HepG2 (cell line): ENCODE measurements at regions not wholly inside any gene's neighbourhood (a gene's known extent, or its start where the extent isn't known, plus 50 kb on each side); places are given as distances from the start of the nearest gene placed in this dataset.

Experiments
- ATAC-seq: fragments of 200-7000 bp; cut with Tn5 transposase; 3 replicates; pipeline ENCODE4 v1.9.1; 2020; ENCODE audit warnings: mild to moderate bottlenecking, moderate library complexity
- BruUV-seq: library from RNA; stranded (reverse); fragments of 400-500 nt; replicated peaks from 2 replicates; lab custom pipeline; 2021; lab: Mats Ljungman, UMichigan
- CTCF ChIA-PET: fragments of 300-600 bp; formaldehyde crosslinking; extraction: SDS; loops from one replicate; lab custom pipeline; 2021; ENCODE audit warnings: low total read pairs, inconsistent platforms, low intra/inter-chr PET ratio; lab: Yijun Ruan, JAX
- POLR2A ChIA-PET: fragments of 350-600 bp; sonication (Branson Sonifier 250); formaldehyde crosslinking; loops from one replicate; lab custom pipeline; 2020; ENCODE audit warnings: antibody characterized with exemption, inconsistent platforms; lab: Yijun Ruan, JAX
- DNase-seq: peaks from one replicate; pipeline ENCODE4 v3.0.0-alpha.2; 2015; ENCODE audit warnings: low spot score
- FAIRE-seq: peaks from 3 replicates; lab custom pipeline; 2011; peaks lifted over from hg19 to GRCh38; lab: Jason Lieb, UNC
- H2AFZ ChIP-seq: one replicate; pipeline ENCODE4 v1.6.1; 2011; ENCODE audit warnings: low read length, inconsistent platforms
- H3K27ac ChIP-seq: fragments of 300-600 bp; 3 replicates; pipeline ENCODE4 v1.8.0; 2011; ENCODE audit warnings: mixed run types, mild to moderate bottlenecking, mixed read lengths, low read length, inconsistent platforms; ENCODE audit not compliant: insufficient read depth; ENCODE audit errors: extremely low read length
- H3K27me3 ChIP-seq, 2 experiments: fragments of 200-600 bp in 1 of 2; 2 replicates in 1 of 2; 3 replicates in 1 of 2; pipeline versions ENCODE4 v1.6.0 to v1.8.0; 2011; ENCODE audit warnings: low read length in 2 of 2, mild to moderate bottlenecking in 2 of 2, moderate library complexity in 2 of 2, inconsistent platforms in 1 of 2; ENCODE audit not compliant: insufficient read depth in 2 of 2, control insufficient read depth in 1 of 2
- H3K36me3 ChIP-seq, 2 experiments: fragments of 200-600 bp in 1 of 2; replicated peaks in 1 of 2; 2 replicates in 1 of 2; 3 replicates in 1 of 2; pipeline versions ENCODE4 v1.5.1 to v1.8.0; 2011; ENCODE audit warnings: low read length in 2 of 2, inconsistent platforms in 1 of 2; ENCODE audit not compliant: insufficient read depth in 2 of 2, control insufficient read depth in 1 of 2
- H3K4me1 ChIP-seq: 2 replicates; pipeline ENCODE4 v1.5.1; 2012; ENCODE audit warnings: low read length, inconsistent platforms; ENCODE audit not compliant: insufficient read depth
- H3K4me2 ChIP-seq: 2 replicates; pipeline ENCODE4 v1.6.0; 2011; ENCODE audit warnings: low read depth, low read length, inconsistent platforms
- H3K4me3 ChIP-seq, 3 experiments: fragments of 200-600 bp in 1 of 3; sonication (generic), shearing (Covaris generic) in 1 of 3; replicated peaks in 1 of 3; 2 replicates each; pipeline ENCODE4 v1.5.1; 2011 to 2016; ENCODE audit warnings: low read length in 3 of 3, inconsistent platforms in 2 of 3, low read depth in 2 of 3, mild to moderate bottlenecking in 2 of 3, control low read depth in 1 of 3, mixed read lengths in 1 of 3; ENCODE audit not compliant: insufficient read depth in 1 of 3
- H3K79me2 ChIP-seq: one replicate; pipeline ENCODE4 v1.6.1; 2011; ENCODE audit warnings: low read length, inconsistent platforms; ENCODE audit not compliant: insufficient read depth
- H3K9ac ChIP-seq: 2 replicates; pipeline ENCODE4 v1.6.0; 2011; ENCODE audit warnings: mild to moderate bottlenecking, low read depth, low read length, inconsistent platforms; ENCODE audit not compliant: insufficient read depth
- H3K9me3 ChIP-seq: 2 replicates; pipeline ENCODE4 v1.5.1; 2012; ENCODE audit warnings: mild to moderate bottlenecking, low read length
- H4K20me1 ChIP-seq: 2 replicates; pipeline ENCODE4 v1.6.0; 2011; ENCODE audit warnings: inconsistent platforms, mild to moderate bottlenecking, low read length, moderate library complexity; ENCODE audit not compliant: insufficient read depth
- CEBPB ChIP-seq: IDR thresholded peaks from 2 replicates; pipeline ENCODE4 v1.6.1; 2011; ENCODE audit warnings: low read depth, low read length, improper control_type of control experiment, borderline replicate concordance
- HCFC1 ChIP-seq: fragments of 150-350 bp; IDR thresholded peaks from 2 replicates; pipeline ENCODE4 v1.6.1; 2014; ENCODE audit warnings: low read depth, low read length
- HDAC2 ChIP-seq: sonication (generic); formaldehyde crosslinking; IDR thresholded peaks from 2 replicates; pipeline ENCODE4 v1.4.0; 2020; ENCODE audit warnings: missing genetic modification reagents
- HNRNPH1 ChIP-seq: fragments of 200-400 bp; formaldehyde crosslinking; optimal IDR thresholded peaks from 2 replicates; pipeline ENCODE3; 2017; ENCODE audit warnings: mild to moderate bottlenecking, low read depth, low read length
- IKZF1 ChIP-seq: fragments of 450-650 bp; IDR thresholded peaks from 2 replicates; pipeline ENCODE4 v1.7.1; 2016
- NFKB2 ChIP-seq: sonication (generic); formaldehyde crosslinking; IDR thresholded peaks from 2 replicates; pipeline ENCODE4 v1.4.0; 2020; ENCODE audit warnings: missing genetic modification reagents, borderline replicate concordance
- ZHX2 ChIP-seq, 2 experiments: sonication (generic) in 1 of 2; formaldehyde crosslinking in 1 of 2; IDR thresholded peaks; 2 replicates each; pipeline versions ENCODE4 v1.6.1 to v1.9.0; 2014 to 2022; ENCODE audit warnings: antibody characterized with exemption in 1 of 2, borderline replicate concordance in 1 of 2, inconsistent platforms in 1 of 2, low read depth in 1 of 2, missing genetic modification reagents in 1 of 2
- ZNF10 ChIP-seq: sonication (generic); formaldehyde crosslinking; IDR thresholded peaks from 2 replicates; pipeline ENCODE4 v1.4.0; 2020; ENCODE audit warnings: mild to moderate bottlenecking, low read depth, missing genetic modification reagents, borderline replicate concordance
- ZNF136 ChIP-seq: sonication (generic); formaldehyde crosslinking; IDR thresholded peaks from 2 replicates; pipeline ENCODE4 v1.8.1; 2022; ENCODE audit warnings: low read depth, mild to moderate bottlenecking, moderate library complexity, missing genetic modification reagents
- ZNF644 ChIP-seq: IDR thresholded peaks from 2 replicates; pipeline ENCODE4 v1.6.1; 2016; ENCODE audit warnings: low read depth
- ZNF704 ChIP-seq: sonication (generic); formaldehyde crosslinking; IDR thresholded peaks from 2 replicates; pipeline ENCODE4 v1.8.1; 2023; ENCODE audit warnings: mild to moderate bottlenecking, inconsistent platforms, moderate library complexity, missing genetic modification reagents, borderline replicate concordance
- ZSCAN30 ChIP-seq: sonication (generic); formaldehyde crosslinking; IDR thresholded peaks from 2 replicates; pipeline ENCODE4 v1.5.0; 2020; ENCODE audit warnings: mild to moderate bottlenecking, missing genetic modification reagents
- WGBS: methylation state at CpG from one replicate; pipeline ENCODE4 v1.1.6; 2017; ENCODE audit warnings: low lambda C conversion rate; 5-methylcytosine and 5-hydroxymethylcytosine counted together
- in situ Hi-C: cut with HindIII; loops from 2 replicates; pipeline ENCODE4 v1.10.0; 2017; ENCODE audit warnings: low pct_unique_long_range_greater_than_20kb; ENCODE audit not compliant: extremely low pct_ligation_motif_present
- intact Hi-C: fragments of 100-400 bp; cut with micrococcal nuclease; formaldehyde crosslinking; loops from one replicate; pipeline ENCODE4 v1.10.0; 2022; ENCODE audit not compliant: unreplicated experiment

DNA sequence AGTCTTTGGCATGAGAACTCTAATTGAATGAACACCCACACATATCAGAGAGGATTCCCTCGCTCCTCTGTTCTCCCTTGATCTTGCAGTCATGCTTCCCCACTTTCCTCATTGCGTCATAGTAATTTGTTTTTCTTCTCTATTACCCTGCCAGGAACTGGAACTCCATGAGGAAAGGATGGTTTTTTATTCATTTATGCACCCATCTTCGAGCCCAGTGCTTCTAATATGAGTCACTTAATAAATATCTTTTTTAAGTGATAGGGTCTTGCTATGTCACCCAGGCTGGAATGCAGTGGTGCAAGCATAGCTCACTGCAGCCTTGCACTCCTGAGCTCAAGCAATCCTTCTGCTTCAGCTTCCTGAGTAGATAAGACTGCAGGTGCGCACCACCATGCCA, 83.5 kb downstream of the OTUD1 start:
- H3K9ac ChIP-seq: no peak overlapping the region
- ChIA-PET CTCF (no interaction called here), POLR2A (no interaction called here)
- no peak overlapping the region for H3K27ac ChIP-seq
- H4K20me1 ChIP-seq: no peaks in the 10 kb centered on the region
- H3K4me1 ChIP-seq: peaks cover 5% of the 10 kb centered on the region
- DNase-seq (no peak), FAIRE-seq (no peak), ATAC-seq (no peak)
- no TSS peak for BruUV-seq
- H3K4me3 ChIP-seq: no peak overlapping the region
- H3K9me3 ChIP-seq: no peaks in the 10 kb centered on the region
- no peak overlapping the region for H2AFZ ChIP-seq
- no peak overlapping the region for H3K4me2 ChIP-seq
- H3K36me3 ChIP-seq: no peaks in the 10 kb centered on the region
- in situ Hi-C loops: loop anchor here (5.0 kb wide), 1 partner anchor 205 kb away; no protein-coding TSS in a partner anchor
- WGBS: 21% methylated on average over 4 of the region's 4 CpGs
- intact Hi-C loops: no loop called here
- no peaks in the 10 kb centered on the region; a peak in 1 of 5 replicates for H3K27me3 ChIP-seq
- H3K79me2 ChIP-seq: no peaks in the 10 kb centered on the region
- TF ChIP-seq HDAC2 (CRISPR knock-in tag): no peak
- 0 out of 2 replicates have a peak, but pooled peaks have one; percentile 13 for TF ChIP-seq CEBPB

DNA sequence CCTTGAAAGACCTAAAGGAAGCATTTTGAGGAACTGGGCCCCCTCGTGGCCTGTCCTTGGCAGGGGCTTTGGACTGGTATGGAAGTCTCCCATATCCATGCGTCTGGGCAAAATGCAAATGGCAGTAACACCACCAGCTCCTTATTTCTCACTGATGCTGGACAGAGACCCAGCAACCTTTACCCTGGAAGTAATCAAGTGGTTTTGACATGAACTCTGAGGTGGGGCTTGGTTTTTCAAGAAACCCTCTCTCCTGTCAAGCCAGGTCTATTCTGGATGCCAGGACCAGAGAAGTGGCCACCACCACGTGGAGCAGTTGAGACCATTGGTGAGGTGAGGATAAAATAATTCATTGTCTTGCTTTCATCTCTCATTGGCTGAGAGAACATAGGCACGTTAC, 84.4 kb downstream of the OTUD1 start:
- no peaks in the 10 kb centered on the region for H3K79me2 ChIP-seq
- H4K20me1 ChIP-seq: no peaks in the 10 kb centered on the region
- no peaks in the 10 kb centered on the region; a peak in 1 of 5 replicates for H3K27me3 ChIP-seq
- H2AFZ ChIP-seq: no peak overlapping the region
- H3K9me3 ChIP-seq: no peaks in the 10 kb centered on the region
- FAIRE-seq: no peak
- no peak overlapping the region for H3K9ac ChIP-seq
- peak; percentile 3 for DNase-seq
- no peak overlapping the region for H3K4me3 ChIP-seq
- no peaks in the 10 kb centered on the region for H3K36me3 ChIP-seq
- intact Hi-C loops (no loop called here), in situ Hi-C loops (loop anchor here (5.0 kb wide), 1 partner anchor 206 kb away; no protein-coding TSS in a partner anchor)
- BruUV-seq: no TSS peak
- CTCF ChIA-PET: interaction anchor here (3.3 kb wide), 1 partner anchor 208 kb away, joined by 17 read pairs; no protein-coding TSS in a partner anchor
- no peak overlapping the region for H3K27ac ChIP-seq
- WGBS: 5% methylated on average over 4 of the region's 4 CpGs
- no peak overlapping the region for H3K4me2 ChIP-seq
- POLR2A ChIA-PET: no interaction called here
- no peaks in the 10 kb centered on the region for H3K4me1 ChIP-seq
- no peak for ATAC-seq
- TF ChIP-seq ZNF136 (no peak), NFKB2 (CRISPR knock-in tag) (no peak), ZNF644 (CRISPR knock-in tag) (no peak), ZNF704 (no peak), HCFC1 (no peak), ZNF10 (no peak), HNRNPH1 (no peak), IKZF1 (no peak), ZHX2 (IDR thresholded peaks at IDR 0.05; ENCODE audit: low read depth) (no peak), ZHX2 (CRISPR knock-in tag; IDR thresholded peaks at IDR 0.05; ENCODE audit: borderline replicate concordance) (no peak), ZSCAN30 (CRISPR knock-in tag) (no peak)
